Cardiac fibroblast (primary cell): ENCODE measurements at regions not wholly inside any gene's neighbourhood (a gene's known extent, or its start where the extent isn't known, plus 50 kb on each side); places are given as distances from the start of the nearest gene placed in this dataset.
A peak's percentile ranks its signal among the peaks of the same experiment; 100 is the strongest.

Experiments used
- DNase-seq, 2 donors: peaks; one replicate each; pipeline versions ENCODE4 v3.0.0 to v3.0.0-alpha.2; 2010; ENCODE audit warnings: low read depth in 2 of 2
- H3K4me3 ChIP-seq, 2 donors: replicated peaks in 1 of 2; 1 replicate in 1 of 2; 2 replicates in 1 of 2; pipeline ENCODE4 v1.5.1; 2011; ENCODE audit warnings: low read depth in 2 of 2, low read length in 2 of 2, mild to moderate bottlenecking in 2 of 2, moderate library complexity in 1 of 2
- CTCF ChIP-seq: IDR thresholded peaks from one replicate; pipeline ENCODE4 v1.5.1; 2011; ENCODE audit warnings: low read depth, mild to moderate bottlenecking, low read length, inconsistent platforms

- no peak overlapping the region for H3K4me3 ChIP-seq
- no peak for TF ChIP-seq CTCF
- DNase-seq, result peak in 1 of 2 donors; percentile 50
Observed at GRCh38 chr17:14748036-14748710, 447.3 kb downstream of the HS3ST3B1 start.

DNA sequence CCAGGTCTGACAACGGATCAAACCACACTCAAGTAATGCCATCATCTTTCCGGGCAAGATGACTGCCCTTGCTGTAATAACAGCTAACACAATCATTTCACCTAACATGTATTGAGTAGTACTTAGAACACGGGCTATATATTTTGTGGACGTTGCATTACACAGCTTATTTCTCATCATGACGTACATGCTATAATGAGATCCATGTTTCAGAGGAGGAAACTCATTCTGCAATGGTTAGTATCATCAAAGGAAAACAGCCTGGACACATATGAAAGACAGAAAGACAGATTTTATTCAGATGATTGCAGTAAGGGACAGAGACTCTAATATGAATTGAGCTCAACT, 446.7 kb downstream of the HS3ST3B1 start:
- DNase-seq, result peak in 1 of 2 donors; percentile 32
- TF ChIP-seq CTCF, result no peak
- no peak overlapping the region for H3K4me3 ChIP-seq

GRCh38 chr17:14746822-14747602, 446.1 kb downstream of the HS3ST3B1 start:
- TF ChIP-seq CTCF, result no peak
- H3K4me3 ChIP-seq, result no peak overlapping the region
- DNase-seq, result peak in 1 of 2 donors; percentile 22

GRCh38 chr17:14745541-14745940, 444.7 kb downstream of the HS3ST3B1 start:
- peak; percentile 45 to 73 for DNase-seq
- H3K4me3 ChIP-seq, result no peak overlapping the region
- TF ChIP-seq CTCF, result no peak

DNA sequence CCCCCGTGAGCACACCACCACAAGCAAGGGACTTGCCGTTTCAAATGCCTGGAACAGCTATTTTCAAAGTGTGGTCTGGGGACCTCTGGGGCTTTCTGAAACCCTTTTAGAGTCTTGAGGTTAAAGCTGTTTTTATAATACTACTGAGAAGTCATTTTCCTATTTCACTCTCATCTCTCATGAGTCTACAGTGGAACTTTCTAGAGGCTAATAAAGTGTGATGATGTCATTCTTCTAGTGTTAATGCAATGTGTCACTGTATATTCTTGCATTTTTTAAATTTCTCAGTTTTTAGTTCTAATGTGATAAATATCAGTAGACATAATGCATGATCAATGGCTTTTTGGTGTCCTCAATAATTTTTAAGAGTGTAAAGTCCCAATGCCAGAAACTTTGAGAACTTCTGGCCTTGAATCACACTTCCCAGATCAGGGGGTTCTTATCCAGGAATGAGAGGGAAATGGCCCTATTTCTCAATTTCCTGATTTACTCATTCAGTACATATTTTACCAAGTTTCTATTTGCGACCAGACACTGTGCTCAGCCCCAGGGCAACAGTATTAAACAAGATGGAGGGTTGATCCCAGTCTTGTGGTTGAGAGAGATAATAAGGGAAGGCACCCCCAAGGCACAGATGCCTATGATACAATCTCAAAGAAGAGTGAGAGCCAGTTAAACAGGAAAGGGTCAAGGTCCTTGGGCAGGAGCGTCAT, 444.0 kb downstream of the HS3ST3B1 start:
- TF ChIP-seq CTCF, result no peak
- no peak overlapping the region for H3K4me3 ChIP-seq
- peak; percentile 76 to 87 for DNase-seq

- no peak for TF ChIP-seq CTCF
- DNase-seq, result peak; percentile 26 to 75
- no peak overlapping the region for H3K4me3 ChIP-seq
Observed at GRCh38 chr17:14741491-14741890, 440.6 kb downstream of the HS3ST3B1 start.
